NCI-H146 treated with DMSO at 0.1 percent for 48 hours (cell line): ENCODE measurements at regions not wholly inside any gene's neighbourhood (a gene's known extent, or its start where the extent isn't known, plus 50 kb on each side); places are given as distances from the start of the nearest gene placed in this dataset.
"Not testable (repeated sequence)": the region's sequence is repeated elsewhere in the genome, so short reads cannot be mapped to it uniquely, and the experiment has no call there.

Source experiments
- DNase-seq: peaks from one replicate; lab custom pipeline; 2025; ENCODE audit not compliant: unreplicated experiment; lab: John Stamatoyannopoulos, UW

DNA sequence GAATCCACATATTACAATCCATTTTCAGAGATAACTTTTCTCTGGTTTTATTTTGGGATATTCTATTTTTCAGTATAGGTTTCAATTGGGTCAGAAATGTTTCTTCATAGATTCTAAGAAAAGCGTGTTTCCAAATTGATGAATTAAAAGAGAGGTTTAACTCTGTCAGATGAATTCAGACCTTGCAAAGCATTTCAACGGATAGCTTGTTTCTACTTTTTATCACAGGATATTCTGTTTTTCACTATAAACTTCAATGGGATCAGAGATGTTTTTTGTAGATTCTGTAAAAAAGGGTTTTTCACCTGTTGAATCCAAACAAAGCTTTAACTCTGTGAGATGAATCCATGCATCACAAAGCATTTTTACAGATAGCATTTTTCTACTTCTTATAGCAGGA is 1498.1 kb downstream of the UQCRFS1 start:
- DNase-seq = no peak

DNA sequence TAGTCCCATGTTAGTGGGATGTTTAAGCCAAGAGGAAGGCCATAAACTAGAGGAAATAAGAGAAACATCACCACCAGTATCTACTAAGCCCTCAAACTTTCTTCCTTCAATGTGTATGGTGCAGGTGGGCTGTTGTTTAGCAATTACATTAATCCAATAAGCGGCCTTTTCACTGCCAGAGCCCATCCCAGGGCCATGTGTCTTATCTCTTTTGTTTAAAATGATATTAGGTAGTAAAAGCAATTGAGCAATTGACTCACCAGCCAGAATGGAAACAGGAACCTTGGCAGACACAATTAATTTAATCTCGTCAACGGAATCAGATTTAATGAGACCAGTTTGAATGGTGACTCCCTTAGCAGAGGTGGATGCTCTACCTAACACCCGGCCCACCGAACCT is 1503.5 kb downstream of the UQCRFS1 start:
- no peak for DNase-seq

DNA sequence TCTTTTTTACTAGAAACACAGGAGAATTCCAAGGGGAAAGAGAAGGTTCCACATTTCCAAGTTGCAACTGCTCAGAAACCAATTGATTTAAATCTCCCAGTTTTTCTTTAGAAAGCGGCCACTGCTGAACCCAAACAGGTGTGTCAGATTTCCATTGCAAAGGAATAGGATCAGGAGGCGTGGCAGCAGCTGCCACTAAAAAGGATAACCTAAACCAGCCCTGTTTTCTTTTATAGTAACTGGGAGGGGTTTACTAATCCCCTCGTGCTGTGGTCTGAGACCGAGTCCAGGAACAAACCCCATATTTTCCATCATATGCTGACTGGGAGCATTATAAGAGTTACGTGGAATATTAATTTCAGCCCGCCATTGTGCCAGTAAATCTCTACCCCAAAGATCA is 1504.0 kb downstream of the UQCRFS1 start:
- not testable (repeated sequence) for DNase-seq

- not testable (repeated sequence) for DNase-seq
Observed at GRCh38 chr19:27707026-27707425, 1505.9 kb downstream of the UQCRFS1 start.

GRCh38 chr19:27705896-27706295 is 1507.1 kb downstream of the UQCRFS1 start:
- no peak for DNase-seq

- no peak for DNase-seq
Observed at GRCh38 chr19:27694361-27695055, 1518.4 kb downstream of the UQCRFS1 start.

DNA sequence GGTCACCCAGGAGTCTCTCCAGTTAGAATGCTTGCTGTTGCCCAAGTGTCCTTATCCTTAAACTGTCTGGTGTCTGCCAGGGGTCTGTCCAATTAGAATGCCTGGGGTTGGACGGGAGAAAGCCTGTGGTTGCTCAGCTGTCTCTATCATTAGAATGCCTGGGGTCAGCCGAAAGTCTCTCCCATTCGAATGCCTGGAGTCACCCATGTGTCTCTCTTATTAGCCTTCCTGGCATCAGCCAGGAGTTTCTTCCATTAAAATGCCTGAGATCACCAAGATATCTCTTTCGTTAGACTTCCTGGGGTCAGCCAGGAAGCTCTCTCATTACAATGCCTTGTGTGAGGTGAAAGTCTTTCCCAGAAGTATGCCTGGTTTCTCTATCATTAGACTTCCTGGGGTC is 1521.0 kb downstream of the UQCRFS1 start:
- no peak for DNase-seq

- DNase-seq = no peak
Observed at GRCh38 chr19:27689734-27690241, 1523.2 kb downstream of the UQCRFS1 start.

GRCh38 chr19:27684293-27684692 is 1528.7 kb downstream of the UQCRFS1 start:
- DNase-seq = no peak

GRCh38 chr19:27681972-27682371 is 1531.0 kb downstream of the UQCRFS1 start:
- DNase-seq = no peak

DNA sequence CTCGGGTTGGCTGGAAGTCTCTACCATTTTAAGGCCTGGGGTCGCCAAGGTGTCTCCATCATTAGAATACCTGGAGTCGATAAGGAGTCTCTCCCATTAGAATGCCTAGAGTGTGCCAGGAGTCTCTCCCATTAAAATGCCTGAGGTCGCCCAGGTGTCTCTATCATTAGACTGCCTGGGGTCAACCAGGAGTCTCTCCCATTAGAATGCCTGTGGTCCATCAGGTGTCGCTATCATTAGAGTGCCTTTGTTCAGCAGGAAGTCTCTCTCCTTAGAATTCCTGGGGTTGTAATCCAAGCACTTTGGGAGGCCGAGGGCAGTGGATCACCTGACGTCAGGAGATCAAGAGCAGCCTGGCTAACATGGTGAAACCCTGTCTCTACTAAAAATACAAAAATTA is 1533.0 kb downstream of the UQCRFS1 start:
- DNase-seq = no peak

- no peak for DNase-seq
Observed at GRCh38 chr19:27679399-27679798, 1533.6 kb downstream of the UQCRFS1 start.

DNA sequence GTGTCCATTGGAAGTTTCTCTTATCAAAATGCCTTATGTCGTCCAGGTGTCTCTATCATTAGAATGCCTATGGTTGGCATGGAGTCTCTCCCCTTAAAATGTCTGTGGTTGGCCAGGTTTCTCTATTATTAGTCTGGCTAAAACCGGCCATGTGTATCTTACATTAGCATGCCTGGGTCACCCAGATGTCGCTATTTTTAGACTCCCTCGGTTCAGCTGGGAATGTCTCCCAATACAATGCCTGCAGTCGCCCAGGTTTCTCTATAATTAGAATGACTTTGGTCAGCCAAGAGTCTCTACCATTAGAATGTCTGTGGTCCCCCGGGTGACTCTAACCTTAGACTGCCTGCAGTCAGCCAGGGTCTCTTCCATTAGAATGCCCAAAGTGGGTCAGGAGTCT is 1536.1 kb downstream of the UQCRFS1 start:
- no peak for DNase-seq

- DNase-seq = no peak
Observed at GRCh38 chr19:27676334-27676733, 1536.6 kb downstream of the UQCRFS1 start.

DNA sequence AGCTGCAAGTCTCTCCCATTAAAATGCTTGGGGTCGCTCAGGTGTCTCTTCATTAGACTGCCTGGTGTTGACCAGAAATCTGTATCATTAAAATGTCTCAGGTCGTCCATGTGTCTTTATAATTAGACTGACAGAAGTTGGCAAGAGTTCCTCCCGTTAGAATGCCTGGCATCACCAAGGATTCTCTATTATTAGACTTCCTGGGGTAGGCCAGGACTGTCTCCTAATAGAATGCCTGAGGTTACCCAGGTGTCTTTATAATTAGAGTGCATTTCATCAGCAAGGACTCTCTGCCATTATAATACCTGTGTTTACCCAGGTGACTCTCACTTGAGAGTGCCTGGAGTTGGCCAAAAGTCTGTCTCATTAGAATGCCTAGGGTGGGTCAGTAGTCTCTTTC is 1537.2 kb downstream of the UQCRFS1 start:
- no peak for DNase-seq

DNA sequence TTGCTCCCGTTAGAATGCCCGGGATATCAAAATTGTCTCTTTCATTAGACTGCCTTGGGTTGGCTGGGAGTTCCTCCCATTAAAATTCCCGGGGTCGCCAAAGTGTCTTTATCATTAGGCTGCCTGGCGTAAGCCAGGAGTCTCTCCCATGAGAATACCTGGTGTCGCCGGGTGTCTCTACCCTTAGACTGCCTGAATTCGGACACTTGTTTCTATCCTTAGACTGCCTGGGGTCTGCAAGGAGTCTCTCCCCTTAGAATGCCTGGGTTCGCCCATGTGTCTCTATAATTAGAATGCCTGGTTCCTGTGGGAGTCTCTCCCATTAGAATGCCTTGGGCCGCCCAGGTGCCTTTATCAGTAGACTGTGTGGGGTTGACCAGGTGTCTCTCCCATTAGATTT is 1538.2 kb downstream of the UQCRFS1 start:
- DNase-seq = no peak

DNA sequence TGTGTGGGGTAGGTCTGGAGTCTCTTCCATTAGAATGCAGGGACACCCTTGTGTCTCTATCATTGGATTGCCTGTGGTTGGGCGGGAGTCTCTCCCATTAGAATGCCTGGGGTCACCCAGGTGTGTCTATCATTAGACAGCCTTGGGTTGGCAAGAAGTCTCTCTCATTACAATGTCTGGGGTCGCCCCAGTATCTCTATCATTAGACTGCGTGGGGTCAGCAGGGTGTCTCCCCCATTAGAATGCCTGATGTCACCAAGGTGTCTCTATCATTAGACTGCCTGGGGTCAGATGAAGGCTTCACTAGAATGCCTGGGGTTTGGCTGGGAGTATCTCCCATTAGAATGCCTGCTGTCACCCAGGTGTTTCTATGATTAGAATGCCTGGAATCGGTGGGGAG is 1539.0 kb downstream of the UQCRFS1 start:
- DNase-seq = no peak

DNA sequence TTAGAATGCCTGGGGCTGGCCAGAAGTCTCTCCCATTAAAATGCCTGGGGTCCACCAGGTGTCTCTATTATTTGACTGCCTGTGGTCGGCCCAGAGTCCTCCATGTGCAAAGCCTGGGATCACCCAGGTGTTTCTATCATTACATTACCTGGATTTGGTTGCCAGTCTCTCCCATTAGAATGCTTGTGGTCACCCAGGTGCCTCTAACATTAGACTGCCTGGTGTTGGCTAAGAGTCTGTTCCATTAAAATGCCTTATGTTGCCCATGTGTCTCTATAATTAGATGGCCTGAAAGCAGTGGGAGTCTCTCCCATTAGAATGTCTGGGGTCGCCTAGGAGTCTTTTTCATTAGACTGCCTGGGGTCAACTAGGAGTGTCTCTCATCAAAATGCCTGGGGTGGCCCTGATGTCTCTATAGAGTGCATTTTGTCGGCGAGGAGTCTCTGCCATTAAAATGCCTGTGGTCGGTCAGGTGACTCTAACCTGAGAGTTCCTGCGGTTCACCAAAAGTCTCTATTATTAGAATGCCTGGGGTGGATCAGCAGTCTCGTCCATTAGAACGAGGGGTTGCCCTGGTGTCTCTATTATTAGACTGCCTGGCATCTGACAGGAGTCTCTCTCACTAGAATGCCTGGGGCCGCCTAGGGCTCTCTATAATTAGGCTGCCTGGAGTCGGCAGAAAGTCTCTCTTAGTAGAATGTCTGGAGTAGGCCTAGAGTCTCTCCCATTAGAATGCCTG is 1540.5 kb downstream of the UQCRFS1 start:
- no peak for DNase-seq

- no peak for DNase-seq
Observed at GRCh38 chr19:27671876-27672275, 1541.1 kb downstream of the UQCRFS1 start.

DNA sequence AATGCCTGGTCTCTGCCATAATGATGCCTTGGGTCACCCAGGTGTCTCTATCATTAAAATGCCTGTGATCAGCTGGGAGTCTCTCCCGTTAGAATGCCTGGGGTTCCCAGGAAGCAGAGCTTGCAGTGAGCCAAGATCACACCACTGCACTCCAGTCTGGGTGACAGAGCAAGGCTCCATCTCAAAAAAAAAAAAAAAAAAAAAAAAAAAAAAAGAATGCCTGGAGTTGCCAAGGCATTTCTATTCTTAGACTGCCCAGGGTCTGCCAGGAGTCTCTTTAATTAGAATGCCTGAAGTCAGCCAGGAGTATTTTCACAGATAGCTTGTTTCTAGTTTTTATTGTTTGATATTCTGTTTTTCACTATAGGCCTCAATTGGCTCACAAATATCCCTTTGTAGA is 1552.5 kb downstream of the UQCRFS1 start:
- DNase-seq = no peak

DNA sequence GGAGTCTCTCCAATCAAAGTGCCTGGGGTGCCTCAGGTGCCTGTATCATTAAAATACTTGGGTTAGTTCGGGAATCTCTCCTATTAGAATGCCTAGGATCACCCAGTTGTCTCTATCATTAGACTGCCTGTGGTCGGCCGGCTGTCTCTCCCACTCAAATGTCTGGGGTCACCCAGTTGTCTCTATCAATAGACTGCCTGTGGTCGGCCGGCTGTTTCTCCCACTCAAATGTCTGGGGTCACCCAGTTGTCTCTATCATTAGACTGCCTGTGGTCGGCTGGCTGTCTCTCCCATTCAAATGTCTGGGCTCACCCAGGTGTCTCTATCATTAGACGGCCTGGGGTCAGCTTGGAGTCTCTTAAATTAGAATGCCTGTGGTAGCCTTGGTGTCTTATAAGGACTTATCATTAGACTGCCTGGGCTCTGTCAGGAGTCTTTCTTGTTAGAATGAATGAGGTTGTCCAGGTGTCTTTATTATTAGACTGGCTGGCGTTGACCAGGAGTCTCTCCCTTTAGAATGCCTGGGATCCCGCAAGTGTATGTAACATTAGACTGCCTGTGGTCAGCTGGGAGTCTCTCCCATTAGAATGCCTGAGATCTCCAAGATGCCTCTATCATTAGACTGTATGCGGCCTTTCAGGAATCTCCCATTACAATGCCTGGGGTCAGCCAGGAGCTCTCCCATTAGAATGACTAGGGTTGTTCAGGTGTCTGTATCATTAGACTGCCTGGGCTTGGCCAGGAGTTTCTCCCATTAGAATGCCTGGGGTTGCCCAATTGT is 1555.5 kb downstream of the UQCRFS1 start:
- no peak for DNase-seq
